Prostate gland (tissue), 2 donors: ENCODE measurements at regions not wholly inside any gene's neighbourhood (a gene's known extent, or its start where the extent isn't known, plus 50 kb on each side); places are given as distances from the start of the nearest gene placed in this dataset.

Experiments
- CTCF ChIP-seq, 4 experiments: fragments of 200-600 bp in 2 of 4; fragments of 450-650 bp in 2 of 4; sonication (generic) in 2 of 4; IDR thresholded peaks; 1 replicate in 3 of 4; 2 replicates in 1 of 4; pipeline ENCODE4 v1.5.1; 2016 to 2019; ENCODE audit warnings: antibody characterized with exemption in 4 of 4, mild to moderate bottlenecking in 2 of 4, moderate library complexity in 2 of 4
- POLR2A ChIP-seq: fragments of 450-650 bp; IDR thresholded peaks from one replicate; pipeline ENCODE4 v1.6.1; 2016; ENCODE audit warnings: antibody characterized with exemption, mild to moderate bottlenecking

DNA sequence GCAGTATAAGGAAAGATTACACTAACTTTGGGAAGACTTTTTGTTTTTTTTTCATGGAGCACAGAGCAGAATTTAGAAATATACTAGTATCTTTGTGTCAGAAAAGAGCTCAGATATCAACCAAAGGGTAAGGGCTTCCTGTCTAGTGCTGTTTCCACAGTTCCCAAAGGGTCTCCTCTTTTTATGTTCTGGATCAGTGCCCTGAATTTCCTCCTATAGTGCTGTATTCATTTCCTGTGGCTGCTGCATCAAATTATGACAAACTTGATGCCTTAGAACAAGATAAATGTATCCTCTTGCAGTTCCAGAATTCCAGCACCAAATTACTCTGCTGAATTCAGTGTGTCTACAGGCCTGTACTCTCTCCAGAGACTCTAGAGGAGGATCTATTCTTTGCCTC, 219.8 kb upstream of the THRB start:
- TF ChIP-seq CTCF (IDR thresholded peaks at IDR 0.05), result no peak
- no peak for TF ChIP-seq POLR2A
